Activated CD4-positive, alpha-beta T cell treated with anti-CD3 and anti-CD28 coated beads, Interleukin-10, Interleukin-2, amounts not matched to agents 100 ng/mL and 50 ng/mL, durations not matched to agents 16 hours and 8 hours (primary cell): ENCODE measurements at regions not wholly inside any gene's neighbourhood (a gene's known extent, or its start where the extent isn't known, plus 50 kb on each side); places are given as distances from the start of the nearest gene placed in this dataset.

ENCODE experiments used
- DNase-seq: peaks from one replicate; pipeline ENCODE4 v3.0.0-alpha.2; 2020

GRCh38 chr12:93015871-93016751 lies 87.0 kb upstream of the EEA1 start:
- DNase-seq = no peak

GRCh38 chr12:93016752-93017350 lies 87.8 kb upstream of the EEA1 start:
- DNase-seq = no peak

- no peak for DNase-seq
Measured at GRCh38 chr12:93018610-93019009, 89.5 kb upstream of the EEA1 start.

GRCh38 chr12:93019212-93019927 lies 90.3 kb upstream of the EEA1 start:
- DNase-seq = no peak

DNA sequence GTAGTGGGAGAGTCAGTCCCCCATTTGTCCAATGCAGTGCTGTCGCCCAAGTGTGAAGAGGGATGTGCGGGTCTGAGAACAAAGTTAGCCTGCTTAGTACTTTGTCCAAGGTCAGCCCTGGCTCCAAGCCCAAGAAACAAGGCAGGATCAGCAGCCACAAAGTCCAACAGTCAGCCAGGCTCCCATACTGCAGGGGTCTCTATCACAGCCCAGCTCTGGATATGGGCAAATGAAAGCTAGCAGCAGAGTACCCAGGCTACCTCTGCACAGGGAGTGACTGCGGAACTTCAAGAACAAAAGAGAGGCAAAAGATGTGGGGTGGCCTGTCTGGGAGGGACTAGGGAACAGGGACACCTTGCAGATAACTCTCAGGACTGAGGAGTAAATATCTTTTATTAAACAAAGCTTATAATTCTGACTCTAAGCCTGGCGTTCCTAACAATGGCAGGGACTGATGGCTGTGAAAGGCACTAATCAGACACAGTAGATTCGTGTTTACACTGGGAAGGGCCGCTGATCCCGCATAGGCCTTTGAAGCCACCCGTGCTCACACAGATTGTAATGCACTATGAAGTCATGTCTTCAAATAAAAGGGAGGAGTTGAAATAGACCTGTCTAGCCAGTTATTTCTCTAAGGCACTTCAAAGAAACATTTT lies 91.0 kb upstream of the EEA1 start:
- DNase-seq = no peak

DNA sequence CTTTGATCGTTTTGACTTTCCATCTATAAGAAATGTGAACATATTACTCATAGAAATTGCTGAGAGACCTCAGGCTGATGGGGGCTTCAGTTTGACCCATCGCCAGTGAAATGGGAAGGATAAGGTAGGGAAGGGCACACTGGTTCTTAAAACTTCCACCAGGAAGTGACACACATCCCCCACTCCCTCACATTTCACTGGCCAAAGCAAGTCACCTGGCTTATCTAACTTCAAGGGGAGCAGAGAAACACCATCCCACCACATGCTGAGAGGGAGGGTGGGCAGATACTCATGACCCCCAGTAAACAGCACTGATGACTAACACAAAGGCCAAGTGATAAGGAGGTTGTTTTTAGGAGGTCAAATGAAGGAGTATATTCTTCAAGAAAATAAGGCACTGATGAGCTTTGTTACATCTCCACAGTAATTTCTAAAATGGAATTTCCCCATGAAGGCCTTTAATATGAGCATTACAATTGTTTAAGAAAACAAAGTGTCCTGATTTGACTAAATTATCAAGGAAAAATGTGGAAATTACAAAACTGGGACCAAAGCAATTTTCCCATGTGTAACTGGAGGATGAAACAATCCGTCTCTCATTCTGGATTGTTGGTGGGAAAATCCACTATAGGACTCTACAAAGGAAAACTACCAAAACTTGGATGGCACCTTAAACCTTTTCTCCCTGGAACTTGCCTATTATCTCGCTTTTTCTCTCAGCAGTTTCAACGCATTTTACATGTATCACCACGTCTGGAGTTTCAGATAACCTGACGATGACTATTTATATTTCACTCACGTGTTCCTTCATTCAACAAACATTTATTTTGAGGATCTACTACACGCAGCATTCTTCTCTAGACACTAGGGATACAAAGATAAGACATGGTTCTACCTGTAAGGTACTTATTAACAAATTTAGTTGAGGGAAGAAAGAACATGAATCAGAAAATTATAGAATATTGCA lies 91.8 kb upstream of the EEA1 start:
- DNase-seq = no peak

- no peak for DNase-seq
Measured at GRCh38 chr12:93022603-93023340, 93.7 kb upstream of the EEA1 start.

GRCh38 chr12:93025145-93026103 lies 96.3 kb upstream of the EEA1 start:
- peak; percentile 26 for DNase-seq

GRCh38 chr12:93027041-93027440 lies 97.9 kb upstream of the EEA1 start:
- no peak for DNase-seq

DNA sequence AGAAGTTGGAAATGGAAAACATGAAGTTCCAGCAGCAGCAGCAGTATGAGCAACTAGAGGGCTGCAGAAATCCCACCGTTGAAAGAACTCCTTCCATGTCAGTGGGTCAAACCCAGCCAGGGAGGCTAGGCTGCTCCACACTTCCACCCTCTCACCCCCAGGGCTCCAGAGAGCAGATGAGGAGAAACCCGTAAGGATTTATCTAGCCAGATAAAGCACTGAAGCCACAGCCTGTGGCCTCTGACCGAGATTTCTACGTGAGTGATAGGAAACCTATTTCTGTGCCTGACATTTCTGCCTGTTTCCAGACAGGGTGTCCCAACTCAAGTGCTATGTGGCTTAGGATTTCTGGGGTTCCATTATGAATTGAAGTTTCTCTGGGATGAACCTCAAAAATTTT lies 100.0 kb upstream of the EEA1 start:
- DNase-seq = no peak

GRCh38 chr12:93031028-93031427 lies 101.9 kb upstream of the EEA1 start:
- no peak for DNase-seq

DNA sequence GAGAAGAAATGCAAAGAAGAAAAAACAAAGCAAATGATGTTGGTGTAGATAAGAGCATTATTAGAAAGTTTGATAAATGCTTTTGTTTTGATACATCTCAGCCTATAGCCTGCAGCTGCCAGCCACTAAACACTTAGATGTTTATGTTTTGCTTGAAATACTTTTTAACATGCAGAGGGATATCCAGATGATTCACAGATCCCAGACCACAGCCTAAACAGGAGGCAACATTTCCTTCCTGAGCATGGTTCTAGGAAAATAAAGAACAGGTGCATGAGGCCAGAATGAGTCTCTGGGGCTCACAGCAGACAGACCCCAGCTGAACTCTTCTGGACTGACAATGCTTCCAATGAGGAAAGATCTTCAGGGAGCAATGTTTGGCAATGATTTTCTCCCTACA lies 103.7 kb upstream of the EEA1 start:
- no peak for DNase-seq

DNA sequence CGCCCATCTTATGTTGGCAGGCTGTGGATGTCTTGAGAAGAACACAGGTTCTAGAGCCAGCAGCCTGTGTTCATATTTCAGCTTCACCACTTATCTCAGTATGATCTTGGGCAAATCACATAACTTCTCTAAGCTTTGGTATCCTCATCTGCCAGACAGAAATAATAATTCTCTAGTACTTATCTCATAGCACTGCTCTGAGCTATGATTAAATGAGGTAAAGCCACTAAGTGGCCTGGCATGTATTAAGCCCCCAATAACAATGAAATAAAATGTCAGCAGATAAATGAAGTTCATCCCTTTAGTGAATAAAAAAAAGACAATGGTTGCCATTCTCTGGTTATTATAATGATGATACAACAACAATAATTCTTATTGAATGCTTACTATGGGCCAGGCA lies 104.9 kb upstream of the EEA1 start:
- no peak for DNase-seq

DNA sequence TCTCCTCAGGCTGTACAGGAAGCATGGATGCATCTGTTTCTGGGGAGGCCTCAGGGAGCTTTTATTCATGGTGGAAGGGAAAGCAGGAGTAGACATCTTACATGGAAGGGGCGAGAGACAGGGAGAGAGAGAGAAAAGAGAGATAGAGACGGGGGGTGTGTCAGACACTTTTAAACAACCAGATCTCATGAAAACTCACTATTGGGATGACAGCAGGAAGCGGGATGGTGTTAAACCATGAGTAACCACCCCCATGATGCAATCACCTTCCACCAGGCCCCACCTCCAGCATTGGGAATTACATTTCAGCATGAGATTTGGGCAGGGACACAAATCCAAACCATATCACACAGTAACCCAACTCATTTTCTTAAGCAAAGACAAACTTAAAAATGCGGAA lies 110.0 kb upstream of the EEA1 start:
- no peak for DNase-seq

DNA sequence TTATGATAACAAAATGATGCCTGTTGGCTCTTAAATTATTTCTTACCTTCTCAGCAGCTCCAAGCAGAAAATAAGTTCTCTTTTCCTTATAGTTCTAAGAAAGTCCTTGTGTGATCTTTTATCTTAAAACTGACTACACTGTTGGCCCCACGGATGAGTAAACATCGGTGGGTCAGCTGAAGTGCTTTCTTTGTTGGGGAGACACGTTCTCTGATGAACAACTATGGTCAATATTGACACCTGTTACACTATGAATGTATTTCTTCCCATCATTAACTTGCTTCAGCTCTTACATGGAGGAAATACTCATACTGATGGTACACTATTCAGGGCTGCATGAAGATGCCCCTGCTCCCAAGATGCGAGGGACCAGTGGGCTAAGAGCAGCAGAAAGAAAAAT lies 110.8 kb upstream of the EEA1 start:
- no peak for DNase-seq

- DNase-seq = no peak
Measured at GRCh38 chr12:93040367-93040766, 111.3 kb upstream of the EEA1 start.

- DNase-seq = no peak
Measured at GRCh38 chr12:93041416-93041815, 112.3 kb upstream of the EEA1 start.

GRCh38 chr12:93042283-93042682 lies 113.2 kb upstream of the EEA1 start:
- no peak for DNase-seq

GRCh38 chr12:93042684-93043083 lies 113.6 kb upstream of the EEA1 start:
- DNase-seq = no peak

- no peak for DNase-seq
Measured at GRCh38 chr12:93043192-93043876, 114.2 kb upstream of the EEA1 start.
